Muscle of arm (tissue), 1 donor: ENCODE measurements at regions not wholly inside any gene's neighbourhood (a gene's known extent, or its start where the extent isn't known, plus 50 kb on each side); places are given as distances from the start of the nearest gene placed in this dataset.

Source experiments
- DNase-seq: peaks from one replicate; pipeline ENCODE4 v3.0.0-alpha.2; 2013

GRCh38 chr2:64283641-64284361 lies 139.6 kb upstream of the PELI1 start:
- no peak for DNase-seq

- DNase-seq: no peak
Observed at GRCh38 chr2:64284751-64285150, 140.5 kb upstream of the PELI1 start.

- DNase-seq: no peak
Observed at GRCh38 chr2:64287202-64287740, 143.1 kb upstream of the PELI1 start.

GRCh38 chr2:64288321-64289193 lies 144.3 kb upstream of the PELI1 start:
- peak; percentile 73 for DNase-seq

- no peak for DNase-seq
Observed at GRCh38 chr2:64289251-64289650, 145.0 kb upstream of the PELI1 start.

GRCh38 chr2:64289737-64290136 lies 145.5 kb upstream of the PELI1 start:
- no peak for DNase-seq

- no peak for DNase-seq
Observed at GRCh38 chr2:64291181-64291580, 147.0 kb upstream of the PELI1 start.

GRCh38 chr2:64295326-64296139 lies 151.3 kb upstream of the PELI1 start:
- DNase-seq: no peak

- DNase-seq: no peak
Observed at GRCh38 chr2:64296140-64296480, 151.9 kb upstream of the PELI1 start.

GRCh38 chr2:64296695-64297346 lies 152.6 kb upstream of the PELI1 start:
- DNase-seq: no peak

- DNase-seq: no peak
Observed at GRCh38 chr2:64298161-64298560, 153.9 kb upstream of the PELI1 start.

- no peak for DNase-seq
Observed at GRCh38 chr2:64300066-64300465, 153.9 kb upstream of the LGALSL start.

- no peak for DNase-seq
Observed at GRCh38 chr2:64303250-64303649, 150.7 kb upstream of the LGALSL start.

- DNase-seq: no peak
Observed at GRCh38 chr2:64307421-64307820, 146.5 kb upstream of the LGALSL start.

- no peak for DNase-seq
Observed at GRCh38 chr2:64311191-64311910, 142.6 kb upstream of the LGALSL start.

GRCh38 chr2:64311948-64312621 lies 141.9 kb upstream of the LGALSL start:
- DNase-seq: peak; percentile 74

GRCh38 chr2:64312622-64313397 lies 141.2 kb upstream of the LGALSL start:
- DNase-seq: peak; percentile 50

- DNase-seq: peak; percentile 19
Observed at GRCh38 chr2:64313398-64313723, 140.6 kb upstream of the LGALSL start.

GRCh38 chr2:64315291-64315960 lies 138.5 kb upstream of the LGALSL start:
- no peak for DNase-seq
